Endometrium (tissue), 2 donors: ENCODE measurements at regions not wholly inside any gene's neighbourhood (a gene's known extent, or its start where the extent isn't known, plus 50 kb on each side); places are given as distances from the start of the nearest gene placed in this dataset.
A peak's percentile ranks its signal among the peaks of the same experiment; 100 is the strongest.
"Not testable (repeated sequence)": the region's sequence is repeated elsewhere in the genome, so short reads cannot be mapped to it uniquely, and the experiment has no call there.

Experiments used
- FAIRE-seq: peaks from 2 replicates; lab custom pipeline; 2012; peaks lifted over from hg19 to GRCh38; lab: Jason Lieb, UNC
- donor health status: control.
- donor health status: control.

DNA sequence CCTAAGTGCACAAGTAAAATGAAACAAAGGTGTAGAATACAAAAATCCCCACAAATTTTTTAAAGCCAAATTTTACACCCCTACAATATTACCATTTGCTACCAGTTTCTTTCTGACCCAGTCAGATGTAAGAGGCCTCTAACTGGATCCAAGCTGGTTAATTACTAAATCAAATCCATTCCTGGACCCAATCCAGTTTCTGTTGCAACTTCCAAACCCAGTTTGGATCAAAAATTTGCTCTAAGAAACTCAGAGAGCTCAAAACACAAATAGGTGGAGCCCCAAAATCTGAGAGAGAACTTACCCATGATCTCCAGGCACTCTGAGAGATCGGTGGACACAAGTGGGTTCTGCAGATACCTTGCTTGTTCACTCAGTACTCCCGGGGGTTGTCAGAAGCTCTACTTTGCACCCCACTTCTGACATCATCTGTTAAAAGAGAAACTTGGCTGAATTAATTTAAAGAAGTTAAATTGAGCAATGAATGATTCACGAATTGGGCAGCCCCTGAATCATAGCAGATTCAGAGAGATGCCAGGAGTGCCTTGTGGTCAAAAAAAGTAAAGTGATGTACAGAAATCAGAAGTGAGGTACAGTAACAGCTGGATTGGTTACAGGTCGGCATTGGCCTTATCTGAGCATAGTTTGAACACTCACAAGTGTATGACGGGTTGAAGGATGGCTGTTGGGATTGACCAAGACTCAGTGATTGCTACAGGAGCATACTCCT is 448.0 kb downstream of the KCNT2 start:
- no peak for FAIRE-seq

DNA sequence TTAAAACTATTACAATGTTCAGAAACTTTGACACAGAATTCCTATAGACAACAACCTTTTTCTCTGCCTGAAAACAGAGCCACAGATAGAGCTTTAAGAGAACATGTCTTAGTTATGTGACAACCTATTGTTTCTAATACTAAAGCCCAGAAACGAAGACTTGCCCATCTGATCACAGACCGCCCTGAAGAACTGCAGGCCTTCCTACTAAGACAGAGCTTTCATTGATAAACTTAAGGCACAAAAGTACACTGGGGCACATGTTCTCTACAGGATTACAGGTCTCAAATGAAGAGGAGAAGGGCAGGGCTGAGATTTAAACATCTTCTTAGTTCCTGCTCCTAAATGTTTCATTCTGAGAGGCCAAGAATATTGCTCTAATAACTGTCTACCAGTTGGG is 452.7 kb downstream of the KCNT2 start:
- no peak for FAIRE-seq

DNA sequence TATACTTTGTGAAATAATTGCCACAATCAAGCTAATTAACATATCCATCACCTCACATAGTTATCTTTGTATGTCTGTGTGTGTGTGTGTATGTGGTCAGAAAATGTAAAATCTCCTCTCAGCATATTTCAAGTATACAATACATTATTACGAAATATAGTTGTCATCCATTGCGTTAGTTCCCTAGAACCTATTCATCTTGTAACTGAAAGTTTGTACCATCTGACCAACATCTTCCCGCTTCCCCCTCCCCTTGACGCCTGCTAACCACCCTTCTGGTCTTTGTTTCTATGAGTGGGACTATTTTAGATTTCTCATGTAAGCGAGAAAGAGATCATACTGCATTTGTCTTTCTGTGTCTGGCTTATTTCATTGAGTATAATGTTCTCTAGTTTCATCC is 455.3 kb downstream of the KCNT2 start:
- no peak for FAIRE-seq

DNA sequence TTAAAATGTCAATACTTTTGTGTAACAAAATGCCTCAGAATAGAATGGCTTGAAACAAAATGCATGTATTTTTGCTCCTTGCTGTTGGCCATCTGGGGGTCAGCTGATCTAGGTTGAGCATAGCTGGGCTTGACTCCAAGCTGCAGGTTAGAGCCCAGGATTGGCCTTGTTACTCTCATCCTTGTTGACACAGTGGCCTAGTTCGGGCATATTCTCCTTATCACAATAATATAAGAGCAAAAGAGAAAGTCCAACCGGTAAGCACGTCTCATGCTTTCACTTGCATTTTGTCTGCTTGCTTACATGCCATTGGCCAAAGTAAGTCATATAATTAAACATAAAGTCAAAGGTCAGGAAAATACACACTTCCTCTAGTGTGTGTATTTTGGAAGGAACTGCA is 456.2 kb downstream of the KCNT2 start:
- no peak for FAIRE-seq

DNA sequence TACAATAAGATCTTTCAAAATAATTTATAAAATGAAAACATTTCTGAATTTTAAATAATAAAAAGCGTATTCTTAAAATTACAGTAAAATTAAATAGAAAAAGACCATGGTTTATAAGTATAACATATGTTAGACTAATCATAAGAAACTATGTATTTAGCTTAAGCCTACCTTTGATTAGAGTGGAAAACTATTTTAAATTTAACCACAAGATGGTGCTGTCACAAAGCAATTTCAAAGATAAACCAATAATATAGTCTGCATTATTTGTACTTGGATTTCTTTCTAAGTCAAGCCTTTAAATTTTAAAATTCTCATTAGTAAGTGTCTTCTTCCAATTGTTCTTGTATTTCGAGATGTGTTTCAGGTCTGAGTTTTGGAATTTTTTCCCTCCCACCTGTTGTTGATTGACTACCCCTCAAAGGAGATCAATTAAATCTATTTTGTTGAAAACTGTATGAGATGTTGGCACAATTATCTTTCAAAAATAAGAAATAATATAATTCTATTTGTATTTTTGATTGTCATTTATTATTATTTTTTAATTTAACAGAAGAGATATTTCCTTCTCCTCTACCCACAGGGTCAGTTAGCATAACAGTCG is 459.8 kb downstream of the KCNT2 start:
- FAIRE-seq: peak; percentile 98

DNA sequence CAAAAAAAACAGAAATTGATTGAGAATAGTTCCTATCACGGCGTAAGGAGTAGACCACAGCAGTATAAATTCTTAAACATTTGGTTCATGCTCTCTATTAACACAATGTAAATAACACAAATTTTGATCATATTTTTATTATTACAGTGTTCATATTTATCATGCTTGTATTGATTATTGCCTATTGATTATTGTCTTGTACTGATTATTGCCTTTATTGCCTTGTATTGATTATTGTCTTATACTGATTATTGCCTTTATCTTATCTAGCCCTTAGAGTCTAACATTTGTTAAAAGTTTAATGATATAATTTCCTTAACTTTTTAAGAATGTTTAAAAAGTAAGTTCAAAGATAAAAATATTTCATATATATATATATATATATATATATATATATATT is 460.7 kb downstream of the KCNT2 start:
- FAIRE-seq: no peak

DNA sequence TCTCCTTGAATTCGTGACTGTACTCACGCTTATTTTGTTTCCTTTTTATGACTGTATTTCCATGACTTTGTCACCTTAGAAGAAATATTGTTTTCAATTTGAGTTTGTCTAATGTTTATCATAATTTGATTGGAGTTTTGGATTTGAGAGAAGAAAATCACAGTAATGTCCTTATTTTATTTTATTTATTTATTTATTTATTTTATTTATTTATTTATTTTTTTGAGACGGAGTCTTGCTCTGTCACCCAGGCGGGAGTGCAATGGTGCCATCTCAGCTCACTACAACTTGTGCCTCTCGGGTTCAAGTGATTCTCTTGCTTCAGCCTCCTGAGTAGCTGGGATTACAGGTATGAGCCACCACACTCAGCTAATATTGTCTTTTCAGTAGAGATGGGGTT is 463.1 kb downstream of the KCNT2 start:
- FAIRE-seq: not testable (repeated sequence)

DNA sequence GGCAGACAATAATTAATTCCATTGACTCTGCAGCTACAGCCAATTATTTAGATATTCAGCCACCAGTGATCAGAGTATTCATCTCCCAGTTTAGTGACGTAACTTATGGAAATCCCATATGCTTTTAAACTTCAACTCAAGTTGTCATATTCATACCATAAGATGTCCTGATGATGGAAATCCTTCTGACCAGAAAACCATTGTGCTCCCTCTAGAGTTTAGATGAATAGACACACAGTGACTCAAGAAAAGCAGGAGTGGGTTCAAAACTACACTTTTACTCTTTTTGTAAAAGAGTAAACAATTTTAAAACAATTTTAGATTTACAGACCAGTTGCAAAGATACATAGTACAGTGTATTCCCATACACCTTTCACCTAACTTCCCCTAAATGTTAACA is 463.7 kb downstream of the KCNT2 start:
- FAIRE-seq: no peak

DNA sequence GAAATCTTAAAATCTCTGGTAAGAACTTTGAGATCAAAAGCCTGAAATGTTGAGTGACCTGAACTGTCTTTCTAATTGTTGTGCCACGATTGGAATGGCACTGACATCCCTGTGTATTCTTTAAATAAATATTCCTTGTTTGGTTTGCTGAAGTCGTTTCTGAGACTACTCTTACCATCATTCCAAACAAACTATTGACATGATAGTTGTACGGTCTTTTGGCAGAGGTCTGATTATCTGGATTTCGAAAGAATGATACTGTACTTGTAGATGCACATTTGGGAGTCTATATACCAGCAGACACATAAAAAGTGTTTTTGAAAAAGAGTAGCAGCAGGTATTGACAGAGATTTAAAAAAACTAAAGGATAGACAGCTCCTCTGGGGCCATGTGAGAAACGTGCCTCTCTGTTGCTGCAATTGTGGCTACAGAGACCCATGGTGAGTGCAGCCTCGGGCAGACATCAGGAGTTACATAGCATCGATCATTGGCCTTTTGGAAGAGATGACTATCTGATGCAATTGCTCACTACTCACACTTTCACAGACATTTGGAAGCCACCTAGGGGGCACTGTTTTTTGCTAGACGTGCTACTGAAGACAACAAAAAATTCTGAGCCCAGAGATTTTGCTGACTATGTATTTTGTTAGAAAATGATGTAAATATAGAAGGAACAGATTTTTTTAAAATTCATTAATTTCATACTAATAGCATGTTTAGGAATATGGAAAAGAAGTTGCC is 464.5 kb downstream of the KCNT2 start:
- no peak for FAIRE-seq

DNA sequence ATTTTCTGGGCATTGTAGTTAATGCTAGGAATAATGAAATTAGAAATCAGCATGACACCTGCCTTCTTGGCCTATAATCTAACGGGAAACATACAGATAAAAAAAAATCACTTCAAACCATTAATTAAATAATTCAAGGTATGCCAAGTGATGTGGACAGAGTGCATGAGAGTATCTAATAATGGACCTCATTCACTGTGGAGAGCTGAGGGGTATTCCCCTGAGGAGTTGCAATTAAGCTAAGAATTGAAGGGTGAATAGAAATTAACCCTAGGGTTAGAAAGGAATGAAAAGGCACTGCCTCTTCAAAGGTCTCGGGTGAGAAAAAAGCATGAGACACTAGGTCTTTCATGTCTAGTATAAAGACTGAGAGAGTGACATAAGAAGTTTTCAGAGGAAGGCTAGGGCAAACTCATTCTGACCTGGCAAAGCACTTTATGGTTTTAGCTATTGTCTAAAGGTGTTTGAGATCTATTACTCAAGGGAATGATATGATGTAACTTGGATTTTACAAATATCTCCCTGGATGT is 466.1 kb downstream of the KCNT2 start:
- FAIRE-seq: no peak

DNA sequence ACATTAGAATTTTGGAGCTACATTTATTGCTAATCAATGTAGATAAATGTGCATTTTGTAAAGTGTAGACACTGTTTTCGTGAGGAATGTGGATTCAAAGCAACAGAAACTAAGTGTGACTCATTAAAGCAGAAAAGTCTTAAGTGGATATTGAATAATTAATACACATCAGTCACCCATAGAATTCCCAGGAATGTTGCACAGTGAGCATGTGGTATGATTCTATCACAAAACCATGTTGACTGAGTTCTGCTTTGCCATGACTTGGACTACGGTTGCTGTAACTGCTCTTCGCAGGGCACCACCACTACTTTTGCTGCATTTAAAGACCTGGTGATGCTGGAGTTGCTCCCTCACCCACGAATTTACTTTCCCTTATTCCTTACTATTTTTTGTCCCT is 471.8 kb downstream of the KCNT2 start:
- no peak for FAIRE-seq

DNA sequence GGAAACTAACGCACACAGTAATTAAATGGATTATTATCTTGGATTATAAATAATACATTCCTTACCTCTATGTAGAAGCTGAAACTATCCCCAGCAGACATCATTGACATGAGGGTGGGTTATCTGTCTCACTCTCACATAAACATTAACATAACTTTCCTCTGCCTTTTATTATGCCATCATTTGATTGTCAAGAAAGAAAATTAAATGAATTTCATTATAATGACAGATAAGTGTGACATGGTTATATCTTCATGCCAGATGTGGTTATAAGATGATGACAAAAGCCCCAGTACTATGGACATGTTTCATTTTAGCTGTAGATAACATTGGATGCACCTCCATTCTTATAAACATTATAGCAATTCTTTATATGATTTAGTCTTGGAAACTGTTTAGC is 476.5 kb downstream of the KCNT2 start:
- FAIRE-seq: no peak

DNA sequence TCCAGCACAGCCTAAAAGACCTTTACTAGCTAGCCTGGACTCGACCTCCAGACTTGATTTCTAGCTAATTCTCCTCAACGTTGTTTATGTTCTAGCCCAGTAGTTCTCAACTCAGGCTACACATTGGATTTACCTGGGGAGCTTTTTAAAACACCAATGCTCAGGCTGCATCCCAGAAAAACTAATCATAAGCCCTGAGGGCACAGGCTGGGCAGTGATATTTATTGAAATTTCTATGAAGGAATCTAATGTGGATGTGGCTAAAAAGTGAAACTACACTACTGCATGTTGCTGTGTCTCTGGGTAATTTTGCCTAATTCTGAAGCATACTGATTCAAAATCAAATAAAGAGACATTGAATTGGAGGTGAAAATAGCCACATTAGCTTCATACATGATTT is 479.4 kb downstream of the KCNT2 start:
- FAIRE-seq: no peak

DNA sequence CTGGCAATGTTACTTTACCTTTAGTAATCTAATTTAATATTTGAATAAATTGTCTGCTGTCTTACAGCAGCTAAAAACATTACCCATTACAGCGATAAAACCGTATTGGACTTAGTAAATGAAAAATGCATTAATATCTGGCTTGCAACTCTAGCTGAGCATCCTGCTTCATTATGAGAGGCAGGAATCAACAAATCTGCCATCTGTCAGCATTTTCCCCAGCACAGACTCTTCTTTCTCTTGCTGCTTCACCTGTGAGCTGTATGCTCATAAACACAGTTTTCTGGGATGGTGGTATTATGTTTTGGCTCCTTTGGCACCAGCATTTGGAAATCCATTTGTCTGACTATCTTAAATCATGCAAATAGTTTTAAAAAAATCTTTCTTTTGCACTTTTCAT is 487.1 kb downstream of the KCNT2 start:
- FAIRE-seq: no peak

DNA sequence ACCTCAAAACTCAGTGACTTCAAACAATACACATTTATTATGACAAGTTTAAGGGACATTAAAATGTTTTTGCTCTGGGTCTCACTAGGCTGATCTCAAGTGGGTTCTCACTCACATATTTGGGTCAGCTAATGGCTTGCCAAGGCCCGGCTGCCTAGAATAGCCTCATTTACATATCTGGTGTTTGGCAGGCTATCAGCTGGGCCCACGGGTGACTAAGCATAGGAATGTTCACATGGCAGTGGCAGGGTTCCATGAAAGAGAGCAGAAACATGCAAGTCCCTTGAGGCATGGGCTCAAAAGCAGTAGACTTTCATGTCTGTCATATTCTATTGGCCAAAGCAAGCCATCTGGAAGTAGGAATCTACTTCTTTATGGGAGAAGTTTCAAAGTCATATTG is 492.6 kb downstream of the KCNT2 start:
- no peak for FAIRE-seq

DNA sequence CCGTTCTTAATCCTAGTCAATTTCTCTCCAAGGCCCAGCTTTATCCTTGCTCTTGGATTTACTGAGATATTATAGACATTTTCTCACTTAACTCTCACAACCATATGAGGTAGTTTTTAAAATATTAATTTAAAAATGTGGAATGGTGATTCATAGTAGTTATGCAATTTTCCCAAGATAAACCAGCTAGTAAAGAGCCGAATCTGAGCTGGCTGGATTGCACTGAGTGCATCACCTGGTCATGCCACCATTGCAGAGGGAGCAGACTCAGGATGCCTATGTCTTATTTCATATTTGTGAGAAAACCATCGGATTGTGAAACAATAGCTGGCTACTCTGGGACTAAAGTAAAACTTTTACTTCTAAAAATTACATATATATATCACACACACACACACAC is 494.0 kb downstream of the KCNT2 start:
- FAIRE-seq: no peak

DNA sequence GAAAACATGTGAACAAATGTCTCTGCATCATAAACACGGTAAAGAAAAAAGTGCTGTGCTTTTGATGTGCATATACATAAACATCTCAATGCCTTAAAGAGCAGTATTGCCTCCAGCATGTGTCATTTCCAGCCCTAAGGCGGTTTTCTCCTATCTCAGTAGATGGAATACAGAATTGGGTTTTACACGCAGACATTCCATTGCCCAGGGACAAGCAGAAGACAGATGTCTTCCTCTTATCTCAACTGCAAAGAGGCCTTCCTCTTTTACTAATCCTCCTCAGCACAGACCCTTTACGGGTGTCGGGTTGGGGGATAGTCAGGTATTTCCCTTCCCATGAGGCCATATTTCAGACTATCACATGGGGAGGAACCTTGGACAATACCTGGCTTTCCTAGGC is 499.2 kb downstream of the KCNT2 start:
- FAIRE-seq: not testable (repeated sequence)

DNA sequence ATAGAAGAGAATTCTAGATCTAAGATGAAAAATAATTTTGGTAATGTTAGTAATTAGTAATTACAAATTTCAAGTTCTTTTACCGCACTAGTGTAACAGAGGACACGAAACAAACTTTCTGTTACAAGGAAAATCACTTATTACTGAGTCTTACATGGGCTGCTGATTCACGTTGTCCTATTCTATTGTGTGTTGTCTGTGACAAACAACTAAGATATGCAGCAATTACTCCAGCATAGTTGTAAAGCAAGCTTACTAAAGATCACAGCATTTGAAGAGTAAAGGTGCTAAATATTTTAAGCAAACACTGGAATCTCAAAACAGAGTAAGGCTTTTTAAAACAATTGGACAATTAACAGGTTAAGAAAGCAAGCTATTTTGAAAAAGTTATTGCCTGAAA is 502.3 kb downstream of the KCNT2 start:
- FAIRE-seq: no peak

DNA sequence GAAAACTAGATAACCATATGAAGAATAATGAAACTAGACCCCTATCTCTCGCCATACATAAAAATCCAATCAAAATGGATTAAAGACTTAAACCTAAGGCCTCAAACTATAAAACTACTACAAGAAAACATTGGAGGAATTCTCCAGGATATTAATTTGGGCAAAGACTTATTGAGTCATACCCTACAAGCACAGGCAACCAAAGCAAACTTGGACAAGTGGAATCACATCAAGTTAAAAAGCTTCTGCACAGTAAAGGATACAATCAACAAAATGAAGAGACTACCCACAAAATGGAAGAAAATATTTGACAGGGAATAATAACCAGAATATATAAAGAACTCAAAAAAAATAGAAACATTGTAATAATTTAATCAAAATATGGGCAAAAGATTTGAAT is 505.4 kb downstream of the KCNT2 start:
- FAIRE-seq: no peak

DNA sequence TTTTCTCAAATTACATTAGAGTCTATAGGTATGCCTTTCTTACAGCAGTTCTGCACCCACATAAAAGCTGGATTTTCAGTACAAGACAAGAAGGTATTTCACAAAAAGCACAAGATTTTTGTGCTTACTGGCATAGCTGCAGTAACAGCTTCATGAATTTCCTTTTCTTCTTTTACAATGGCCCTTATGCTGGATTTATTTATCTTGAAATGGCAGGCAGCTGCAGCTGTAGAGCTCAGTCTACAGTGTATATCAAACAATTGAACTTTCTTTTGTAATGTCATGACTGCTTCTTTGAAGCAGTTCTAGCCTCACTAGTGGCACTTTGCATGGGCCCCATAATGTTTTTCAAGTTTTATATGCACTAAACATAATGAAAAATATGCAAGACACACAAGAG is 510.2 kb downstream of the KCNT2 start:
- no peak for FAIRE-seq

DNA sequence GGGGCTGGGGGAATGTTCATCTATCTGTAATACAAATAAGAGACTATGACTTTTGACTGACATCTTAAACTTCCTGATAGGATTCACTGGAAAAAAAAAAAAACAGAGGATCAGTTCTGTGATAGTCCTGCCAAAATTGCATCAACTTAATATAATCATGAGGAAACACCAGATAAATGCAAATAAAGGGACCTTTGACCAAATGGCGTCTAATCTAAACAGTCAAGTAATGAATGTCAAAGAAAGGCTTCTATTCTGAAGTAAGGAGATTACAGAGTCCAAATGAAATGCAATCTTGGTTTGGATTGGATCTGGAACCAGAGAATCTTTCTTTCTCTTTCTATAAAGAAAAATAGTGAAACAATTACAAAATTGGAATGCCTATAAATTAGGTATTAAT is 513.4 kb downstream of the KCNT2 start:
- FAIRE-seq: no peak

DNA sequence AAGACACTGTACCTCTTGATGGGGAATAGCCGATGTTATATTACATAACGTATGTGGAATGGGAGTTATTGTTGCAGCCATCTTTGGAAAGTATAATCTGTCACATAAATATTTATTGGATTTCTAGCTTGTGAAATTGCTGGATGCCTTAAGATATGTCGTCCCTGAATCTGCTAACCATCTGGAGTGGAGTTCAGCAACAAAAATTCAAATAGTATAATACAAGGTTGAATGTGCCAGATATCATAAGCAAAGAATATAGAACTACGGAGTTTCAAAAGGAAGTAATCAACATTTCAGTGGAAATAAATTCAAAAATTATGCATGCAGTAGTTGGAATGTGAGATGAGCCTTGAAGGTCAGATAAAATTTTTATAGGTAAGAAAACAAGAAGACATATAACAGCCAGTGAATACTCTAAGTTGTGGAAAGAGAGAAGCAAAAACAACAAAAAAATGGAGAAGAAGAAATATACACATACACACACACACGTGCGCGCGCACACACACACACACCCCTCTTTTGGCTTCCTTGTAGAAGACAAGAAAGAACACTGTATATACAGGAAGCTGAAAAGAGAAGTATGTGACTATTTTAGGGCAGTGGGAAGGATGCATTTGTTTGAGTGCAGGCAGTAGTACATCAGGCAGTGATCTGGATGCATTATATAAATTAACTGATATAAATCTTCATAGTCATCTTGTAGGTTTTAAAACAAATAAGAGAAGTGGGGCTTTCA is 516.7 kb downstream of the KCNT2 start:
- FAIRE-seq: no peak

DNA sequence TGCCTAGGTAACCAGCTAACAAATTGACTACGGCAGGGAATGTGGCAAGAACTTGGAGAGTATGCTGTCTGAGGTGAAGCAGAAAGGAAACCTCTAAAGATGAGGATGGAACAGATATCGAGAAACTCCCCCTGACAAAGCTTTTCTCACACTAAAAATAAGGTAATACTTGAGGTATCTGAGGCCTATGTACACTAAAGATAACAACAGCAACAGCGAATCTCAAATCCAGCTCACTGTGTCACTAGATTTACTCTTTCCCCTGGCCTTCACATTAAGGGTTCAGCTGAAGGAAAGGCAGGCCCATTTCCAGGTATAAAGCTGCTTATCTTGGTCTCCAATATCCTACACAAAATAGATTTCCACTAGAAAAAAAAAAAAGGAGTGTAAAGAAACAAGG is 518.0 kb downstream of the KCNT2 start:
- FAIRE-seq: no peak
